K562 (cell line): ENCODE measurements at regions not wholly inside any gene's neighbourhood (a gene's known extent, or its start where the extent isn't known, plus 50 kb on each side); places are given as distances from the start of the nearest gene placed in this dataset.

ENCODE experiments used
- ATAC-seq: fragments of 200-7000 bp; cut with Tn5 transposase; 3 replicates; pipeline ENCODE4 v1.9.1; 2020; ENCODE audit warnings: moderate library complexity
- BruUV-seq: library from RNA; stranded (reverse); fragments of 400-500 nt; replicated peaks from 2 replicates; lab custom pipeline; 2021; lab: Mats Ljungman, UMichigan
- CTCF ChIA-PET: fragments of 300-600 bp; formaldehyde crosslinking; extraction: SDS; loops from one replicate; lab custom pipeline; 2021; ENCODE audit warnings: low intra/inter-chr PET ratio; lab: Yijun Ruan, JAX
- POLR2A ChIA-PET: fragments of 300-600, 350-650 bp; sonication (Branson Sonifier 250); formaldehyde crosslinking; extraction: SDS; loops from one replicate; lab custom pipeline; 2021; ENCODE audit warnings: antibody characterized with exemption, inconsistent platforms; lab: Yijun Ruan, JAX
- DNase-seq, 4 experiments: peaks; one replicate each; pipeline versions ENCODE4 v3.0.0 to v3.0.0-alpha.2; 2011 to 2018; ENCODE audit warnings: low spot score in 3 of 4, mixed read lengths in 3 of 4; ENCODE audit errors: extremely low read depth in 1 of 4
- FAIRE-seq: peaks from 2 replicates; lab custom pipeline; 2011; peaks lifted over from hg19 to GRCh38; lab: Jason Lieb, UNC
- H2AFZ ChIP-seq: 2 replicates; pipeline ENCODE4 v1.6.0; 2011; ENCODE audit warnings: low read depth, low read length, control low read depth, inconsistent platforms
- H3K27ac ChIP-seq: fragments of 200-600 bp; 3 replicates; pipeline ENCODE4 v1.8.0; 2011; ENCODE audit warnings: low read depth, mild to moderate bottlenecking, control low read depth, inconsistent platforms, low read length, moderate library complexity, mixed read lengths; ENCODE audit errors: extremely low read depth
- H3K27me3 ChIP-seq, 2 experiments: fragments of 300-600 bp in 1 of 2; 2 replicates in 1 of 2; 3 replicates in 1 of 2; pipeline versions ENCODE4 v1.6.0 to v1.8.0; 2011; ENCODE audit warnings: inconsistent platforms in 2 of 2, low read length in 2 of 2, mild to moderate bottlenecking in 1 of 2, mixed read lengths in 1 of 2, moderate library complexity in 1 of 2; ENCODE audit not compliant: control insufficient read depth in 2 of 2, insufficient read depth in 2 of 2
- H3K36me3 ChIP-seq: fragments of 300-600 bp; 3 replicates; pipeline ENCODE4 v1.8.0; 2011; ENCODE audit warnings: mild to moderate bottlenecking, low read length, inconsistent platforms; ENCODE audit not compliant: control insufficient read depth, insufficient read depth
- H3K4me1 ChIP-seq, 2 experiments: fragments of 200-600 bp in 1 of 2; replicated peaks in 1 of 2; 2 replicates in 1 of 2; 3 replicates in 1 of 2; pipeline versions ENCODE4 v1.5.1 to v1.8.0; 2011; ENCODE audit warnings: inconsistent platforms in 2 of 2, low read length in 2 of 2, mild to moderate bottlenecking in 1 of 2, mixed read lengths in 1 of 2, moderate library complexity in 1 of 2; ENCODE audit not compliant: control insufficient read depth in 2 of 2, insufficient read depth in 2 of 2
- H3K4me2 ChIP-seq: 2 replicates; pipeline ENCODE4 v1.6.1; 2011; ENCODE audit warnings: low read length, control low read depth, inconsistent platforms, mixed read lengths; ENCODE audit not compliant: insufficient read depth
- H3K4me3 ChIP-seq: fragments of 200-600 bp; sonication (generic), shearing (Covaris generic); 2 replicates; pipeline ENCODE4 v1.5.1; 2016; ENCODE audit warnings: control low read depth, inconsistent platforms
- H3K79me2 ChIP-seq: fragments of 200-600 bp; 3 replicates; pipeline ENCODE4 v1.8.0; 2011; ENCODE audit warnings: low read length, inconsistent platforms; ENCODE audit not compliant: control insufficient read depth, insufficient read depth
- H3K9ac ChIP-seq, 2 experiments: 2 replicates each; pipeline versions ENCODE4 v1.6.0 to v1.6.1; 2011; ENCODE audit warnings: low read depth in 2 of 2, low read length in 2 of 2, control low read depth in 1 of 2, inconsistent platforms in 1 of 2, mild to moderate bottlenecking in 1 of 2, mixed read lengths in 1 of 2; ENCODE audit not compliant: insufficient read depth in 1 of 2
- H3K9me1 ChIP-seq: one replicate; pipeline ENCODE4 v1.6.0; 2011; ENCODE audit warnings: inconsistent platforms, mild to moderate bottlenecking, low read length, moderate library complexity; ENCODE audit not compliant: control insufficient read depth, insufficient read depth
- H3K9me3 ChIP-seq: replicated peaks from 2 replicates; pipeline ENCODE4 v1.5.1; 2011; ENCODE audit warnings: low read depth, low read length, inconsistent platforms; ENCODE audit not compliant: control insufficient read depth, insufficient read depth
- H4K20me1 ChIP-seq: replicated peaks from 2 replicates; pipeline ENCODE4 v1.6.1; 2011; ENCODE audit warnings: low read length, inconsistent platforms, mixed read lengths; ENCODE audit not compliant: control insufficient read depth, insufficient read depth
- KAT2B ChIP-seq: IDR thresholded peaks from one replicate; pipeline ENCODE4 v1.6.1; 2012; ENCODE audit warnings: low read depth, mild to moderate bottlenecking, control low read depth, inconsistent platforms, low read length, moderate library complexity
- KLF16 ChIP-seq: IDR thresholded peaks from 2 replicates; pipeline ENCODE4 v1.6.1; 2016; ENCODE audit warnings: antibody characterized with exemption
- LEF1 ChIP-seq: fragments of 450-650 bp; IDR thresholded peaks from 2 replicates; pipeline ENCODE4 v1.6.1; 2016; ENCODE audit warnings: mild to moderate bottlenecking
- NR0B1 ChIP-seq: fragments of 450-650 bp; IDR thresholded peaks from one replicate; pipeline ENCODE4 v1.6.1; 2018; ENCODE audit warnings: mild to moderate bottlenecking, moderate library complexity; ENCODE audit not compliant: partially characterized antibody
- NUFIP1 ChIP-seq: fragments of 450-650 bp; IDR thresholded peaks from 2 replicates; pipeline ENCODE4 v1.6.1; 2018; ENCODE audit not compliant: partially characterized antibody
- STAG1 ChIP-seq: sonication (generic); formaldehyde crosslinking; IDR thresholded peaks from 2 replicates; pipeline ENCODE4 v1.5.0; 2020; ENCODE audit warnings: missing genetic modification reagents, borderline replicate concordance
- TAF1 ChIP-seq: IDR thresholded peaks from 2 replicates; pipeline ENCODE4 v1.6.1; 2011; ENCODE audit warnings: mild to moderate bottlenecking, low read length, moderate library complexity; ENCODE audit not compliant: insufficient read depth, control insufficient read depth, severe bottlenecking; ENCODE audit errors: extremely low read depth
- TEAD1 ChIP-seq, 2 experiments: fragments of 450-650 bp in 1 of 2; sonication (generic) in 1 of 2; formaldehyde crosslinking; IDR thresholded peaks; 2 replicates each; pipeline versions ENCODE4 v1.4.0 to v1.8.0; 2020 to 2022; ENCODE audit warnings: mild to moderate bottlenecking in 2 of 2, missing genetic modification reagents in 1 of 2
- TRIM24 ChIP-seq, 2 experiments: fragments of 450-650 bp; IDR thresholded peaks; 2 replicates each; pipeline ENCODE4 v1.6.1; 2016
- ZFP30 ChIP-seq: fragments of 250-450 bp; sonication (Bioruptor Pico); IDR thresholded peaks from 2 replicates; pipeline ENCODE4 v1.8.0; 2022; ENCODE audit warnings: moderate library complexity, mild to moderate bottlenecking, inconsistent platforms, borderline replicate concordance
- ZNF57 ChIP-seq: fragments of 450-650 bp; formaldehyde crosslinking; IDR thresholded peaks from 2 replicates; pipeline ENCODE4 v1.4.0; 2020; ENCODE audit warnings: mild to moderate bottlenecking, moderate library complexity
- ZNF644 ChIP-seq: fragments of 200-800 bp; sonication (Bioruptor generic); IDR thresholded peaks from 2 replicates; pipeline ENCODE4 v1.6.1; 2016; ENCODE audit warnings: low read depth, missing genetic modification characterization, missing compliant biosample characterization
- whole genome bisulfite sequencing: fragments of 100-300 bp; shearing (Covaris generic); methylation state at CpG from one replicate; pipeline ENCODE4 v1.1.6; 2016; ENCODE audit warnings: low coverage, mixed read lengths; ENCODE audit not compliant: insufficient coverage; ENCODE audit errors: missing lambda C conversion rate; 5-methylcytosine and 5-hydroxymethylcytosine counted together
- in situ Hi-C: fragments of 300-500 bp; cut with MboI; formaldehyde crosslinking; loops from 4 replicates; pipeline ENCODE4 v1.15.0; 2018; ENCODE audit warnings: inconsistent platforms, mixed read lengths
- intact Hi-C: fragments of 100-400 bp; cut with micrococcal nuclease; formaldehyde crosslinking; loops from 2 replicates; pipeline ENCODE4 v1.14.2; 2022
- TF ChIP-seq, protein P1 (sequence below), 3 experiments: fragments of 200-800 bp in 1 of 3; fragments of 250-450 bp in 1 of 3; fragments of 450-650 bp in 1 of 3; sonication (Bioruptor Pico) in 1 of 3; sonication (Bioruptor generic) in 1 of 3; formaldehyde crosslinking in 1 of 3; IDR thresholded peaks; 2 replicates each; pipeline versions ENCODE4 v1.6.1 to v1.8.0; 2016 to 2022; ENCODE audit warnings: mild to moderate bottlenecking in 2 of 3, missing genetic modification characterization in 2 of 3, missing compliant biosample characterization in 1 of 3, moderate library complexity in 1 of 3
- TF ChIP-seq, protein P2 (sequence below): sonication (generic); formaldehyde crosslinking; IDR thresholded peaks from 2 replicates; pipeline ENCODE4 v1.8.0; 2022; ENCODE audit warnings: missing genetic modification reagents, mild to moderate bottlenecking, borderline replicate concordance

DNA sequence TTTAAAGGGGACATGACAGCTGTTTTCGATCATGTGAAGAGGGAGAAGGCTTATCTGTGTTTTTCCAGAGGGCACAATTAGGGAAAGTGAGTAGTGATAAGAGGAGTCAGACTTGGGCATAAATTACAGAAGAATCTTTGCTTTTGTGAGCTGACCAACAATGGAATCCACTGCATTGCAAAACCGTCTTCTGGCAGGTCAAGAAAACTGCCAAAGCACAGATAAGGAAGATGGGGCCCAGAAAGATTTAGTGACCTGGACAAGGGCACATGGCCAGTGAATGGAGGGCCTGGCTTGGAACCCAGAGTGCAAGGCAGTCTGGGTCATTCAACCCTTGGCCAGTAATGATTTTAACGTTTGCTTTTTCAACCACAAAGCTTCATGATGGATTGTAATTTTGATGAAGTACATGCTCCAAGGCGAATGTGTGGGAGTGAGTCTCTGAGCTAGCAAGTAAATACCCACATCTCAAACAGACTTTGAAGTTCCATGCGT lies 153.2 kb upstream of the MAST4 start (continued):
- TF ChIP-seq KAT2B (no peak), ZNF57 (no peak), TRIM24 (IDR thresholded peaks at IDR 0.05) (no peak), ZNF644 (tag) (peak; percentile 71; the same call in 1 of the 2 replicates), TEAD1 (CRISPR knock-in tag; IDR thresholded peaks at IDR 0.05) (0 out of 4 replicates have a peak, but pooled peaks of 1 of the 2 experiments have one; percentile 31)
- TF ChIP-seq, protein P1, sequence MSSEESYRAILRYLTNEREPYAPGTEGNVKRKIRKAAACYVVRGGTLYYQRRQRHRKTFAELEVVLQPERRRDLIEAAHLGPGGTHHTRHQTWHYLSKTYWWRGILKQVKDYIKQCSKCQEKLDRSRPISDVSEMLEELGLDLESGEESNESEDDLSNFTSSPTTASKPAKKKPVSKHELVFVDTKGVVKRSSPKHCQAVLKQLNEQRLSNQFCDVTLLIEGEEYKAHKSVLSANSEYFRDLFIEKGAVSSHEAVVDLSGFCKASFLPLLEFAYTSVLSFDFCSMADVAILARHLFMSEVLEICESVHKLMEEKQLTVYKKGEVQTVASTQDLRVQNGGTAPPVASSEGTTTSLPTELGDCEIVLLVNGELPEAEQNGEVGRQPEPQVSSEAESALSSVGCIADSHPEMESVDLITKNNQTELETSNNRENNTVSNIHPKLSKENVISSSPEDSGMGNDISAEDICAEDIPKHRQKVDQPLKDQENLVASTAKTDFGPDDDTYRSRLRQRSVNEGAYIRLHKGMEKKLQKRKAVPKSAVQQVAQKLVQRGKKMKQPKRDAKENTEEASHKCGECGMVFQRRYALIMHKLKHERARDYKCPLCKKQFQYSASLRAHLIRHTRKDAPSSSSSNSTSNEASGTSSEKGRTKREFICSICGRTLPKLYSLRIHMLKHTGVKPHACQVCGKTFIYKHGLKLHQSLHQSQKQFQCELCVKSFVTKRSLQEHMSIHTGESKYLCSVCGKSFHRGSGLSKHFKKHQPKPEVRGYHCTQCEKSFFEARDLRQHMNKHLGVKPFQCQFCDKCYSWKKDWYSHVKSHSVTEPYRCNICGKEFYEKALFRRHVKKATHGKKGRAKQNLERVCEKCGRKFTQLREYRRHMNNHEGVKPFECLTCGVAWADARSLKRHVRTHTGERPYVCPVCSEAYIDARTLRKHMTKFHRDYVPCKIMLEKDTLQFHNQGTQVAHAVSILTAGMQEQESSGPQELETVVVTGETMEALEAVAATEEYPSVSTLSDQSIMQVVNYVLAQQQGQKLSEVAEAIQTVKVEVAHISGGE (CRISPR knock-in tag; IDR thresholded peaks at IDR 0.05): peak in 1 of 3 experiments; percentile 29; a peak in 1 of 6 replicates

GRCh38 chr5:66443462-66444130 lies 152.6 kb upstream of the MAST4 start:
- BruUV-seq: no TSS peak
- CTCF ChIA-PET: interaction anchor here (0.6 kb wide), 1 partner anchor 177 kb away, joined by 3 read pairs; no protein-coding TSS in a partner anchor
- TF ChIP-seq NR0B1: no peak
- no peak for TF ChIP-seq LEF1
- TF ChIP-seq NUFIP1: no peak
- TF ChIP-seq STAG1: no peak
- TF ChIP-seq ZFP30: no peak
- no peak for TF ChIP-seq TAF1
- TF ChIP-seq KLF16: no peak
- TF ChIP-seq, protein P2, sequence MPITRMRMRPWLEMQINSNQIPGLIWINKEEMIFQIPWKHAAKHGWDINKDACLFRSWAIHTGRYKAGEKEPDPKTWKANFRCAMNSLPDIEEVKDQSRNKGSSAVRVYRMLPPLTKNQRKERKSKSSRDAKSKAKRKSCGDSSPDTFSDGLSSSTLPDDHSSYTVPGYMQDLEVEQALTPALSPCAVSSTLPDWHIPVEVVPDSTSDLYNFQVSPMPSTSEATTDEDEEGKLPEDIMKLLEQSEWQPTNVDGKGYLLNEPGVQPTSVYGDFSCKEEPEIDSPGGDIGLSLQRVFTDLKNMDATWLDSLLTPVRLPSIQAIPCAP (CRISPR knock-in tag): no peak

More at GRCh38 chr5:66443462-66444130, 152.6 kb upstream of the MAST4 start:
- ATAC-seq (no peak), FAIRE-seq (no peak), DNase-seq (no peak)
- in situ Hi-C loops: no loop called here
- no peak overlapping the region for H3K4me3 ChIP-seq
- no peak overlapping the region for H3K4me2 ChIP-seq
- 0% methylated on average over 4 of the region's 4 CpGs for WGBS
- no peaks in the 10 kb centered on the region for H3K9me3 ChIP-seq
- H4K20me1 ChIP-seq: no peaks in the 10 kb centered on the region
- H3K27me3 ChIP-seq: no peaks in the 10 kb centered on the region
- no peaks in the 10 kb centered on the region for H3K4me1 ChIP-seq
- no peaks in the 10 kb centered on the region for H3K79me2 ChIP-seq
- H2AFZ ChIP-seq: no peak overlapping the region
- no peak overlapping the region for H3K9ac ChIP-seq
- intact Hi-C loops: no loop called here
- no peak overlapping the region for H3K27ac ChIP-seq
- POLR2A ChIA-PET: no interaction called here
- H3K36me3 ChIP-seq: no peaks in the 10 kb centered on the region
- no peaks in the 10 kb centered on the region for H3K9me1 ChIP-seq
